Keratinocyte (primary cell): ENCODE measurements at regions not wholly inside any gene's neighbourhood (a gene's known extent, or its start where the extent isn't known, plus 50 kb on each side); places are given as distances from the start of the nearest gene placed in this dataset.

Experiments used
- EZH2 ChIP-seq: IDR thresholded peaks from one replicate; pipeline ENCODE4 v1.6.1; 2012; ENCODE audit warnings: inconsistent platforms, mild to moderate bottlenecking, low read length, moderate library complexity
- TF ChIP-seq, protein P1 (sequence below), 3 experiments: IDR thresholded peaks in 1 of 3; conservative IDR thresholded peaks in 1 of 3; optimal IDR thresholded peaks in 1 of 3; 2 replicates in 2 of 3; 3 replicates in 1 of 3; pipeline versions ENCODE3 to v1.5.1; 2011; ENCODE audit warnings: low read length in 3 of 3, mild to moderate bottlenecking in 3 of 3, moderate library complexity in 2 of 3, control low read depth in 1 of 3, inconsistent platforms in 1 of 3; ENCODE audit not compliant: insufficient read depth in 2 of 3; ENCODE audit errors: extremely low read depth in 1 of 3

DNA sequence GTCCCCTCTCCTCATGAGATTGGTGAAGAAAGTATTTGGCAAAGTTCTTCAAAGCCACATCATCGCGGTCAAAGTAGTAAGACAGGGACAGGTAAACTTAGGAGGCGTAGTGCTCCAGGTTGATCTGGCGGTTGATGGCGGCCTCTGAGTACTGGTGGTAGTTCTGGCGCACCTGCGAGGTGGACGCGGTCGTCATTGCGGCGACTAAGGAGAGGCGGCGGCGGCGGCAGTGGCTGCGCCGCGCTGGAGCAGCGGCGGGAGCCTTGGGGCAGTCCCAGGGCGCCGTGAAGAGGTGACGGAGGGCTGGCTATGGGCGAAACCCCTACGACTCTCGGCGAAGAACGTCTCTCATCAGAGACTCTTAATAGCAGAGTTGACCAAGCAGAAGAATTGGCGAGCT lies 107.2 kb upstream of the UBE2E3 start:
- TF ChIP-seq, protein P1, sequence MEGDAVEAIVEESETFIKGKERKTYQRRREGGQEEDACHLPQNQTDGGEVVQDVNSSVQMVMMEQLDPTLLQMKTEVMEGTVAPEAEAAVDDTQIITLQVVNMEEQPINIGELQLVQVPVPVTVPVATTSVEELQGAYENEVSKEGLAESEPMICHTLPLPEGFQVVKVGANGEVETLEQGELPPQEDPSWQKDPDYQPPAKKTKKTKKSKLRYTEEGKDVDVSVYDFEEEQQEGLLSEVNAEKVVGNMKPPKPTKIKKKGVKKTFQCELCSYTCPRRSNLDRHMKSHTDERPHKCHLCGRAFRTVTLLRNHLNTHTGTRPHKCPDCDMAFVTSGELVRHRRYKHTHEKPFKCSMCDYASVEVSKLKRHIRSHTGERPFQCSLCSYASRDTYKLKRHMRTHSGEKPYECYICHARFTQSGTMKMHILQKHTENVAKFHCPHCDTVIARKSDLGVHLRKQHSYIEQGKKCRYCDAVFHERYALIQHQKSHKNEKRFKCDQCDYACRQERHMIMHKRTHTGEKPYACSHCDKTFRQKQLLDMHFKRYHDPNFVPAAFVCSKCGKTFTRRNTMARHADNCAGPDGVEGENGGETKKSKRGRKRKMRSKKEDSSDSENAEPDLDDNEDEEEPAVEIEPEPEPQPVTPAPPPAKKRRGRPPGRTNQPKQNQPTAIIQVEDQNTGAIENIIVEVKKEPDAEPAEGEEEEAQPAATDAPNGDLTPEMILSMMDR (optimal IDR thresholded peaks at IDR 0.05 in 1 of 3, IDR thresholded peaks at IDR 0.05 in 1 of 3, conservative IDR thresholded peaks at IDR 0.05 in 1 of 3; ENCODE audit: extremely low read depth in 1 of 3, insufficient read depth in 2 of 3, low read length in 3 of 3), result no peak
- no peak for TF ChIP-seq EZH2
